PC-3 (cell line): ENCODE measurements at regions not wholly inside any gene's neighbourhood (a gene's known extent, or its start where the extent isn't known, plus 50 kb on each side); places are given as distances from the start of the nearest gene placed in this dataset.

Experiments used
- ATAC-seq: fragments of 200-7000 bp; cut with Tn5 transposase; 2 replicates; pipeline ENCODE4 v1.9.1; 2020; ENCODE audit warnings: mild to moderate bottlenecking, moderate library complexity
- BruUV-seq: library from RNA; stranded (reverse); fragments of 400-500 nt; replicated peaks from 2 replicates; lab custom pipeline; 2021; lab: Mats Ljungman, UMichigan
- CTCF ChIA-PET: fragments of 300-600 bp; sonication (Branson Sonifier 250); formaldehyde crosslinking; loops from one replicate; lab custom pipeline; 2022; ENCODE audit warnings: antibody characterized with exemption; lab: Charles Lee
- POLR2A ChIA-PET: fragments of 300-600 bp; sonication (Branson Sonifier 250); formaldehyde crosslinking; loops from one replicate; lab custom pipeline; 2022; ENCODE audit warnings: antibody characterized with exemption; ENCODE audit not compliant: unreplicated experiment; lab: Charles Lee
- DNase-seq: peaks from one replicate; pipeline ENCODE4 v3.0.0-alpha.2; 2015
- H2AFZ ChIP-seq: fragments of 300-600 bp; sonication (generic); 2 replicates; pipeline ENCODE4 v1.6.0; 2016; ENCODE audit warnings: antibody characterized with exemption, low read length
- H3F3A ChIP-seq: fragments of 300-600 bp; sonication (generic); one replicate; pipeline ENCODE4 v1.6.0; 2017; ENCODE audit warnings: antibody characterized with exemption, low read length, control low read depth, mild to moderate bottlenecking; ENCODE audit not compliant: unreplicated experiment
- H3K27ac ChIP-seq: fragments of 300-600 bp; sonication (generic); 2 replicates; pipeline ENCODE4 v1.5.1; 2016; ENCODE audit warnings: mild to moderate bottlenecking, low read length
- H3K27me3 ChIP-seq: fragments of 300-600 bp; sonication (generic); 2 replicates; pipeline ENCODE4 v1.6.1; 2016; ENCODE audit warnings: low read length, mixed read lengths
- H3K36me3 ChIP-seq: fragments of 300-600 bp; sonication (generic); 2 replicates; pipeline ENCODE4 v1.6.1; 2016; ENCODE audit warnings: low read depth, mixed run types, low read length, mixed read lengths
- H3K4me1 ChIP-seq: fragments of 300-600 bp; sonication (generic); 2 replicates; pipeline ENCODE4 v1.5.1; 2016; ENCODE audit warnings: low read length; ENCODE audit not compliant: insufficient read depth
- H3K4me2 ChIP-seq: fragments of 300-600 bp; sonication (generic); 2 replicates; pipeline ENCODE4 v1.6.0; 2016; ENCODE audit warnings: low read length
- H3K4me3 ChIP-seq: fragments of 300-600 bp; sonication (generic); 2 replicates; pipeline ENCODE4 v1.5.1; 2016; ENCODE audit warnings: mild to moderate bottlenecking, low read length, mixed read lengths
- H3K79me2 ChIP-seq: fragments of 300-600 bp; sonication (generic); 2 replicates; pipeline ENCODE4 v1.6.1; 2017; ENCODE audit warnings: low read length, mixed read lengths
- H3K9ac ChIP-seq: fragments of 300-600 bp; sonication (generic); 2 replicates; pipeline ENCODE4 v1.6.0; 2016; ENCODE audit warnings: mild to moderate bottlenecking, low read length
- H3K9me2 ChIP-seq: fragments of 300-600 bp; sonication (generic); replicated peaks from 2 replicates; pipeline ENCODE4 v1.6.1; 2016; ENCODE audit warnings: mixed run types, low read length, mixed read lengths
- H3K9me3 ChIP-seq: fragments of 300-600 bp; sonication (generic); 2 replicates; pipeline ENCODE4 v1.6.1; 2016; ENCODE audit warnings: low read length, mixed read lengths
- H4K20me1 ChIP-seq: fragments of 300-600 bp; sonication (generic); 2 replicates; pipeline ENCODE4 v1.6.1; 2016; ENCODE audit warnings: low read length, mixed read lengths
- EZH2 ChIP-seq: fragments of 300-600 bp; sonication (generic); IDR thresholded peaks from one replicate; pipeline ENCODE4 v1.6.1; 2017; ENCODE audit warnings: antibody characterized with exemption, mild to moderate bottlenecking, low read length; ENCODE audit not compliant: unreplicated experiment
- EZH2phosphoT487 ChIP-seq: fragments of 300-600 bp; sonication (generic); IDR thresholded peaks from 2 replicates; pipeline ENCODE4 v1.6.1; 2018; ENCODE audit warnings: mild to moderate bottlenecking, antibody characterized with exemption, low read length, borderline replicate concordance
- intact Hi-C: fragments of 100-400 bp; cut with micrococcal nuclease; formaldehyde crosslinking; loops from 2 replicates; pipeline ENCODE4 v1.9.0; 2023
- TF ChIP-seq, protein P1 (sequence below): fragments of 300-600 bp; sonication (generic); conservative IDR thresholded peaks from 2 replicates; pipeline ENCODE4 v1.5.1; 2017; ENCODE audit warnings: antibody characterized with exemption, low read depth, mild to moderate bottlenecking, low read length

GRCh38 chr14:99118946-99119345 lies 153.1 kb downstream of the BCL11B start:
- Histone ChIP-seq H3K4me3 (no peak overlapping the region), H3K27ac (no peak overlapping the region), H3K9me3 (no peaks in the 10 kb centered on the region), H2AFZ (no peak overlapping the region), H3K79me2 (no peaks in the 10 kb centered on the region), H3K9ac (no peak overlapping the region), H3K27me3 (peaks cover 70% of the 10 kb centered on the region), H3F3A (no peaks in the 10 kb centered on the region), H3K9me2 (no peaks in the 10 kb centered on the region), H3K4me1 (no peaks in the 10 kb centered on the region), H4K20me1 (no peaks in the 10 kb centered on the region), H3K36me3 (no peaks in the 10 kb centered on the region), H3K4me2 (no peak overlapping the region)
- no peak for ATAC-seq
- no peak for DNase-seq
- ChIA-PET POLR2A (no interaction called here), CTCF (no interaction called here)
- no TSS peak for BruUV-seq
- intact Hi-C loops: no loop called here
- TF ChIP-seq EZH2 (no peak), EZH2phosphoT487 (no peak)
- TF ChIP-seq, protein P1, sequence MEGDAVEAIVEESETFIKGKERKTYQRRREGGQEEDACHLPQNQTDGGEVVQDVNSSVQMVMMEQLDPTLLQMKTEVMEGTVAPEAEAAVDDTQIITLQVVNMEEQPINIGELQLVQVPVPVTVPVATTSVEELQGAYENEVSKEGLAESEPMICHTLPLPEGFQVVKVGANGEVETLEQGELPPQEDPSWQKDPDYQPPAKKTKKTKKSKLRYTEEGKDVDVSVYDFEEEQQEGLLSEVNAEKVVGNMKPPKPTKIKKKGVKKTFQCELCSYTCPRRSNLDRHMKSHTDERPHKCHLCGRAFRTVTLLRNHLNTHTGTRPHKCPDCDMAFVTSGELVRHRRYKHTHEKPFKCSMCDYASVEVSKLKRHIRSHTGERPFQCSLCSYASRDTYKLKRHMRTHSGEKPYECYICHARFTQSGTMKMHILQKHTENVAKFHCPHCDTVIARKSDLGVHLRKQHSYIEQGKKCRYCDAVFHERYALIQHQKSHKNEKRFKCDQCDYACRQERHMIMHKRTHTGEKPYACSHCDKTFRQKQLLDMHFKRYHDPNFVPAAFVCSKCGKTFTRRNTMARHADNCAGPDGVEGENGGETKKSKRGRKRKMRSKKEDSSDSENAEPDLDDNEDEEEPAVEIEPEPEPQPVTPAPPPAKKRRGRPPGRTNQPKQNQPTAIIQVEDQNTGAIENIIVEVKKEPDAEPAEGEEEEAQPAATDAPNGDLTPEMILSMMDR: no peak
